Progenitor cell of endocrine pancreas (in vitro differentiated cells): ENCODE measurements at regions not wholly inside any gene's neighbourhood (a gene's known extent, or its start where the extent isn't known, plus 50 kb on each side); places are given as distances from the start of the nearest gene placed in this dataset.

Source experiments
- DNase-seq: peaks from one replicate; pipeline ENCODE4 v3.0.0; 2021; ENCODE audit warnings: low spot score; ENCODE audit not compliant: unreplicated experiment
- H3K27ac Mint-ChIP-seq: 2 replicates; pipeline ENCODE4 v1.8.0; 2021; ENCODE audit warnings: mild to moderate bottlenecking, moderate library complexity, mixed read lengths
- H3K27me3 Mint-ChIP-seq: 2 replicates; pipeline ENCODE4 v1.8.0; 2021; ENCODE audit warnings: mixed read lengths
- H3K36me3 Mint-ChIP-seq: 2 replicates; pipeline ENCODE4 v1.8.0; 2022; ENCODE audit warnings: mixed read lengths; ENCODE audit not compliant: insufficient read depth
- H3K4me1 Mint-ChIP-seq: 2 replicates; pipeline ENCODE4 v1.8.0; 2021; ENCODE audit warnings: low read depth, mixed read lengths
- H3K4me3 Mint-ChIP-seq: 2 replicates; pipeline ENCODE4 v1.8.0; 2021; ENCODE audit warnings: low read depth, mild to moderate bottlenecking, moderate library complexity, mixed read lengths
- H3K9me3 Mint-ChIP-seq: 2 replicates; pipeline ENCODE4 v1.8.0; 2021; ENCODE audit warnings: low read depth, mixed read lengths
- CTCF ChIP-seq: fragments of 200-600 bp; sonication (generic); IDR thresholded peaks from one replicate; pipeline ENCODE4 v1.5.0; 2021; ENCODE audit warnings: antibody characterized with exemption, mild to moderate bottlenecking; ENCODE audit not compliant: unreplicated experiment

GRCh38 chr6:71585472-71585871 is 296.9 kb downstream of the OGFRL1 start:
- H3K4me1 Mint-ChIP-seq = no peaks in the 10 kb centered on the region

GRCh38 chr6:71588490-71588889 is 297.9 kb upstream of the RIMS1 start:
- no peaks in the 10 kb centered on the region for H3K9me3 Mint-ChIP-seq
- no peaks in the 10 kb centered on the region for H3K27me3 Mint-ChIP-seq
- no peak for DNase-seq
- no peak overlapping the region for H3K27ac Mint-ChIP-seq
- H3K4me1 Mint-ChIP-seq = no peaks in the 10 kb centered on the region
- TF ChIP-seq CTCF = no peak
- no peaks in the 10 kb centered on the region for H3K36me3 Mint-ChIP-seq
- no peak overlapping the region for H3K4me3 Mint-ChIP-seq

More at GRCh38 chr6:71585472-71585871, 296.9 kb downstream of the OGFRL1 start:
- no peaks in the 10 kb centered on the region for H3K27me3 Mint-ChIP-seq
- H3K36me3 Mint-ChIP-seq = no peaks in the 10 kb centered on the region
- H3K4me3 Mint-ChIP-seq = no peak overlapping the region
- no peak for TF ChIP-seq CTCF
- H3K9me3 Mint-ChIP-seq = no peaks in the 10 kb centered on the region
- no peak for DNase-seq
- no peak overlapping the region for H3K27ac Mint-ChIP-seq

GRCh38 chr6:71589254-71589653 is 297.1 kb upstream of the RIMS1 start:
- Mint-ChIP-seq H3K36me3 (no peaks in the 10 kb centered on the region), H3K4me3 (no peak overlapping the region), H3K4me1 (no peaks in the 10 kb centered on the region)

GRCh38 chr6:71592643-71593042 is 293.7 kb upstream of the RIMS1 start:
- no peak for TF ChIP-seq CTCF
- DNase-seq = no peak
- Mint-ChIP-seq H3K4me3 (no peak overlapping the region), H3K4me1 (peaks cover 4% of the 10 kb centered on the region), H3K9me3 (no peaks in the 10 kb centered on the region), H3K27me3 (no peaks in the 10 kb centered on the region), H3K36me3 (no peaks in the 10 kb centered on the region), H3K27ac (no peak overlapping the region)

More at GRCh38 chr6:71589254-71589653, 297.1 kb upstream of the RIMS1 start:
- no peaks in the 10 kb centered on the region for H3K27me3 Mint-ChIP-seq
- no peak for DNase-seq
- H3K9me3 Mint-ChIP-seq = no peaks in the 10 kb centered on the region
- TF ChIP-seq CTCF = no peak
- H3K27ac Mint-ChIP-seq = no peak overlapping the region

- Mint-ChIP-seq H3K27me3 (no peaks in the 10 kb centered on the region), H3K36me3 (no peaks in the 10 kb centered on the region), H3K4me1 (peaks cover 16% of the 10 kb centered on the region)
Observed at GRCh38 chr6:71599359-71599758, 287.0 kb upstream of the RIMS1 start.

More at GRCh38 chr6:71599359-71599758, 287.0 kb upstream of the RIMS1 start:
- no peak for DNase-seq
- TF ChIP-seq CTCF = no peak
- Mint-ChIP-seq H3K27ac (no peak overlapping the region), H3K9me3 (no peaks in the 10 kb centered on the region), H3K4me3 (no peak overlapping the region)
